Osteocyte (in vitro differentiated cells): ENCODE measurements at regions not wholly inside any gene's neighbourhood (a gene's known extent, or its start where the extent isn't known, plus 50 kb on each side); places are given as distances from the start of the nearest gene placed in this dataset.

Source experiments
- DNase-seq: peaks from one replicate; pipeline ENCODE4 v3.0.0; 2021; ENCODE audit warnings: mixed read lengths; ENCODE audit not compliant: unreplicated experiment; ENCODE audit errors: extremely low spot score
- H3K27ac Mint-ChIP-seq: one replicate; pipeline ENCODE4 v1.8.0; 2021; ENCODE audit warnings: mild to moderate bottlenecking, mixed read lengths; ENCODE audit not compliant: unreplicated experiment
- H3K27me3 Mint-ChIP-seq: one replicate; pipeline ENCODE4 v1.8.0; 2021; ENCODE audit warnings: mixed read lengths; ENCODE audit not compliant: unreplicated experiment
- H3K36me3 Mint-ChIP-seq: one replicate; pipeline ENCODE4 v1.8.0; 2021; ENCODE audit warnings: mixed read lengths; ENCODE audit not compliant: unreplicated experiment
- H3K4me1 Mint-ChIP-seq: one replicate; pipeline ENCODE4 v1.8.0; 2021; ENCODE audit warnings: mixed read lengths; ENCODE audit not compliant: unreplicated experiment
- H3K4me3 Mint-ChIP-seq: one replicate; pipeline ENCODE4 v1.8.0; 2021; ENCODE audit warnings: mild to moderate bottlenecking, moderate library complexity, mixed read lengths; ENCODE audit not compliant: unreplicated experiment
- H3K9me3 Mint-ChIP-seq: one replicate; pipeline ENCODE4 v1.8.0; 2021; ENCODE audit warnings: mixed read lengths; ENCODE audit not compliant: unreplicated experiment
- CTCF ChIP-seq: fragments of 200-600 bp; sonication (generic); IDR thresholded peaks from 2 replicates; pipeline ENCODE4 v1.5.0; 2021; ENCODE audit warnings: antibody characterized with exemption, mild to moderate bottlenecking, moderate library complexity

- no peak overlapping the region for H3K27ac Mint-ChIP-seq
- peaks cover 21% of the 10 kb centered on the region for H3K4me1 Mint-ChIP-seq
- H3K36me3 Mint-ChIP-seq, result no peaks in the 10 kb centered on the region
- H3K9me3 Mint-ChIP-seq, result no peaks in the 10 kb centered on the region
- no peak for DNase-seq
- TF ChIP-seq CTCF, result no peak
- H3K4me3 Mint-ChIP-seq, result no peak overlapping the region
- H3K27me3 Mint-ChIP-seq, result no peaks in the 10 kb centered on the region
Measured at GRCh38 chr5:93126634-93127033, 454.4 kb downstream of the NR2F1-AS1 start.

- TF ChIP-seq CTCF, result no peak
- no peak for DNase-seq
- no peaks in the 10 kb centered on the region for H3K9me3 Mint-ChIP-seq
- H3K4me3 Mint-ChIP-seq, result no peak overlapping the region
- no peak overlapping the region for H3K27ac Mint-ChIP-seq
- peaks cover 22% of the 10 kb centered on the region for H3K4me1 Mint-ChIP-seq
- H3K36me3 Mint-ChIP-seq, result no peaks in the 10 kb centered on the region
- no peaks in the 10 kb centered on the region for H3K27me3 Mint-ChIP-seq
Measured at GRCh38 chr5:93123127-93123526, 457.9 kb downstream of the NR2F1-AS1 start.

GRCh38 chr5:93122446-93122845 is 458.6 kb downstream of the NR2F1-AS1 start:
- no peaks in the 10 kb centered on the region for H3K36me3 Mint-ChIP-seq
- DNase-seq, result no peak
- no peak overlapping the region for H3K4me3 Mint-ChIP-seq
- H3K9me3 Mint-ChIP-seq, result no peaks in the 10 kb centered on the region
- peaks cover 29% of the 10 kb centered on the region for H3K4me1 Mint-ChIP-seq
- H3K27me3 Mint-ChIP-seq, result no peaks in the 10 kb centered on the region
- no peak overlapping the region for H3K27ac Mint-ChIP-seq
- no peak for TF ChIP-seq CTCF

- peaks cover 17% of the 10 kb centered on the region for H3K4me1 Mint-ChIP-seq
- no peaks in the 10 kb centered on the region for H3K9me3 Mint-ChIP-seq
- H3K27ac Mint-ChIP-seq, result no peak overlapping the region
- H3K36me3 Mint-ChIP-seq, result no peaks in the 10 kb centered on the region
- DNase-seq, result no peak
- no peak overlapping the region for H3K4me3 Mint-ChIP-seq
- H3K27me3 Mint-ChIP-seq, result no peaks in the 10 kb centered on the region
- TF ChIP-seq CTCF, result no peak
Measured at GRCh38 chr5:93120771-93121170, 460.2 kb downstream of the NR2F1-AS1 start.

GRCh38 chr5:93120051-93120450 is 461.0 kb downstream of the NR2F1-AS1 start:
- no peaks in the 10 kb centered on the region for H3K9me3 Mint-ChIP-seq
- no peak for TF ChIP-seq CTCF
- H3K4me3 Mint-ChIP-seq, result no peak overlapping the region
- H3K36me3 Mint-ChIP-seq, result no peaks in the 10 kb centered on the region
- H3K4me1 Mint-ChIP-seq, result peaks cover 17% of the 10 kb centered on the region
- H3K27ac Mint-ChIP-seq, result no peak overlapping the region
- no peaks in the 10 kb centered on the region for H3K27me3 Mint-ChIP-seq
- no peak for DNase-seq
